OCI-LY1 (cell line): ENCODE measurements at regions not wholly inside any gene's neighbourhood (a gene's known extent, or its start where the extent isn't known, plus 50 kb on each side); places are given as distances from the start of the nearest gene placed in this dataset.

Experiments used
- CTCF ChIP-seq: fragments of 200-600 bp; sonication (generic), shearing (Covaris generic); IDR thresholded peaks from 2 replicates; pipeline ENCODE4 v1.5.1; 2017; ENCODE audit warnings: mild to moderate bottlenecking, antibody characterized with exemption, low read length, moderate library complexity, mixed read lengths
- EZH2 ChIP-seq: fragments of 200-600 bp; sonication (generic), shearing (Covaris generic); IDR thresholded peaks from 2 replicates; pipeline ENCODE4 v1.8.0; 2017; ENCODE audit warnings: borderline replicate concordance, mixed run types, mild to moderate bottlenecking, antibody characterized with exemption, low read length, moderate library complexity, mixed read lengths

- TF ChIP-seq CTCF: no peak
- no peak for TF ChIP-seq EZH2
Observed at GRCh38 chr2:76544901-76545300, 834.2 kb upstream of the GCFC2 start.
